K562 (cell line): ENCODE measurements at regions not wholly inside any gene's neighbourhood (a gene's known extent, or its start where the extent isn't known, plus 50 kb on each side); places are given as distances from the start of the nearest gene placed in this dataset.
A peak's percentile ranks its signal among the peaks of the same experiment; 100 is the strongest.

Source experiments
- CAMTA2 ChIP-seq: fragments of 250-450 bp; sonication (Bioruptor Pico); conservative IDR thresholded peaks from 2 replicates; pipeline ENCODE4 v1.5.1; 2022
- CEBPG ChIP-seq, 3 experiments: fragments of 200-800 bp in 1 of 3; sonication (Bioruptor generic) in 1 of 3; sonication (generic) in 1 of 3; formaldehyde crosslinking in 1 of 3; IDR thresholded peaks in 2 of 3; conservative IDR thresholded peaks in 1 of 3; 2 replicates each; pipeline versions ENCODE4 v1.6.1 to v1.8.0; 2016 to 2022; ENCODE audit warnings: missing compliant biosample characterization in 2 of 3, missing genetic modification characterization in 2 of 3, mild to moderate bottlenecking in 1 of 3, missing genetic modification reagents in 1 of 3
- CSDE1 ChIP-seq, 2 experiments: fragments of 450-650 bp; IDR thresholded peaks; 2 replicates each; pipeline ENCODE4 v1.6.1; 2016; ENCODE audit warnings: mild to moderate bottlenecking in 1 of 2
- FOXA1 ChIP-seq: fragments of 450-650 bp; IDR thresholded peaks from 2 replicates; pipeline ENCODE4 v1.6.1; 2016; ENCODE audit warnings: mild to moderate bottlenecking, borderline replicate concordance
- HMG20A ChIP-seq: fragments of 450-650 bp; formaldehyde crosslinking; conservative IDR thresholded peaks from 2 replicates; pipeline ENCODE4 v1.4.0; 2020; ENCODE audit warnings: mild to moderate bottlenecking, mixed read lengths
- HOMEZ ChIP-seq: fragments of 250-450 bp; sonication (Bioruptor Pico); IDR thresholded peaks from 2 replicates; pipeline ENCODE4 v1.4.0; 2020; ENCODE audit warnings: mild to moderate bottlenecking, moderate library complexity
- MBD2 ChIP-seq: sonication (generic); IDR thresholded peaks from 2 replicates; pipeline ENCODE4 v1.6.1; 2016; ENCODE audit warnings: low read depth, borderline replicate concordance
- NCOA6 ChIP-seq: fragments of 450-650 bp; IDR thresholded peaks from 2 replicates; pipeline ENCODE4 v1.6.1; 2017; ENCODE audit warnings: mild to moderate bottlenecking
- NRF1 ChIP-seq, 2 experiments: fragments of 450-650 bp; IDR thresholded peaks in 1 of 2; conservative IDR thresholded peaks in 1 of 2; 2 replicates each; pipeline ENCODE4 v1.6.1; 2014; ENCODE audit warnings: mild to moderate bottlenecking in 2 of 2
- SIN3A ChIP-seq, 2 experiments: fragments of 150-350 bp in 1 of 2; IDR thresholded peaks; 2 replicates each; pipeline ENCODE4 v1.6.1; 2011 to 2016; ENCODE audit warnings: borderline replicate concordance in 2 of 2, low read depth in 2 of 2, low read length in 2 of 2, mild to moderate bottlenecking in 2 of 2, moderate library complexity in 2 of 2; ENCODE audit not compliant: control insufficient read depth in 1 of 2
- TRIM28 ChIP-seq: fragments of 450-650 bp; IDR thresholded peaks from 2 replicates; pipeline ENCODE4 v1.6.1; 2017
- ZFP30 ChIP-seq: fragments of 250-450 bp; sonication (Bioruptor Pico); IDR thresholded peaks from 2 replicates; pipeline ENCODE4 v1.8.0; 2022; ENCODE audit warnings: moderate library complexity, mild to moderate bottlenecking, inconsistent platforms, borderline replicate concordance
- ZNF133 ChIP-seq: fragments of 250-450 bp; sonication (Bioruptor Pico); IDR thresholded peaks from 2 replicates; pipeline ENCODE4 v1.4.0; 2020; ENCODE audit warnings: mild to moderate bottlenecking
- TF ChIP-seq, protein P1 (sequence below): fragments of 200-800 bp; sonication (Bioruptor generic); IDR thresholded peaks from 2 replicates; pipeline ENCODE4 v1.6.1; 2017; ENCODE audit warnings: missing genetic modification characterization, missing compliant biosample characterization
- TF ChIP-seq, protein P2 (sequence below): fragments of 200-400 bp; formaldehyde crosslinking; IDR thresholded peaks from 2 replicates; pipeline ENCODE4 v1.6.1; 2017; ENCODE audit warnings: mild to moderate bottlenecking, low read depth, low read length, moderate library complexity
- TF ChIP-seq, protein P3 (sequence below): sonication (generic); formaldehyde crosslinking; IDR thresholded peaks from 2 replicates; pipeline ENCODE4 v1.8.1; 2023; ENCODE audit warnings: mild to moderate bottlenecking, missing genetic modification reagents
- TF ChIP-seq, protein P4 (sequence below): IDR thresholded peaks from 3 replicates; pipeline ENCODE4 v1.6.1; 2011; ENCODE audit warnings: borderline replicate concordance, mild to moderate bottlenecking, moderate library complexity; ENCODE audit not compliant: insufficient read length; ENCODE audit errors: extremely low read depth

DNA sequence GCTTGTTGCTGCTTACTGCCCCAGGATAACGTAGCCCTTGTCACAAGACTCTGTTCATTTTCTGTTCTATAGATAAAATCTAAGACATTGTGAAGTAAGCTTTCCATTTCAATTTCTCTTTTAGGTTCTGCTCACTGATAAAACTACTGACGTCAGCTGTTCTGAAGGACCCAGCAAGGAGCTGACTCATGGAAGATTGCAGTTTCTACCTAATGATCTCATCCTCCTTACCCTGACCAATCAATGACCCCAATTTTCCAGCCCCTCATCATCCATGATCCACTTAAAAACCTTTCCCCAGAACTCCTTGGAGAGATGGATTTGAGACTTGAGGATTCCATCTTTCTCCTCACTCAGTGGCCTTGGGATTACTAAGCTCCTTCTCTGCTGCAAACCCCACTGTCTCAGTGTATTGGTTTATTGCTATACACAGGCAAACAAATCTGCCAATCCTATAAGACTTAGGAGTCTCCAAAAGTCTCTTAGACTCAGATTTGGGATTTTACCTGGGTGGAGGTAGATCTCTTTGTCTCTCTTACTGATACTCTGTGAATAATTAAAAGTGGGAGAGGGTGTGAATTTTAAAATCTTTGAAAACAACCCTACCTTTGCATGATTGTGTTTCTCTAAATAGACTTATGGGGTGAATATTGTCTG is 109.2 kb upstream of the TRIM24 start (continued):
- TF ChIP-seq HOMEZ (CRISPR knock-in tag): peak; percentile 61; the same call in 1 of the 2 replicates
- no peak for TF ChIP-seq SIN3A (IDR thresholded peaks at IDR 0.05; ENCODE audit: borderline replicate concordance in 2 of 2, control insufficient read depth in 1 of 2, low read depth in 2 of 2, low read length in 2 of 2)
- TF ChIP-seq TRIM28: peak; percentile 98
- no peak for TF ChIP-seq MBD2
- TF ChIP-seq, protein P1, sequence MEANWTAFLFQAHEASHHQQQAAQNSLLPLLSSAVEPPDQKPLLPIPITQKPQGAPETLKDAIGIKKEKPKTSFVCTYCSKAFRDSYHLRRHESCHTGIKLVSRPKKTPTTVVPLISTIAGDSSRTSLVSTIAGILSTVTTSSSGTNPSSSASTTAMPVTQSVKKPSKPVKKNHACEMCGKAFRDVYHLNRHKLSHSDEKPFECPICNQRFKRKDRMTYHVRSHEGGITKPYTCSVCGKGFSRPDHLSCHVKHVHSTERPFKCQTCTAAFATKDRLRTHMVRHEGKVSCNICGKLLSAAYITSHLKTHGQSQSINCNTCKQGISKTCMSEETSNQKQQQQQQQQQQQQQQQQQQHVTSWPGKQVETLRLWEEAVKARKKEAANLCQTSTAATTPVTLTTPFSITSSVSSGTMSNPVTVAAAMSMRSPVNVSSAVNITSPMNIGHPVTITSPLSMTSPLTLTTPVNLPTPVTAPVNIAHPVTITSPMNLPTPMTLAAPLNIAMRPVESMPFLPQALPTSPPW (CRISPR knock-in tag): no peak
- no peak for TF ChIP-seq NCOA6
- no peak for TF ChIP-seq ZNF133 (CRISPR knock-in tag)
- no peak for TF ChIP-seq NRF1 (conservative IDR thresholded peaks at IDR 0.05 in 1 of 2, IDR thresholded peaks at IDR 0.05 in 1 of 2)
- TF ChIP-seq, protein P2, sequence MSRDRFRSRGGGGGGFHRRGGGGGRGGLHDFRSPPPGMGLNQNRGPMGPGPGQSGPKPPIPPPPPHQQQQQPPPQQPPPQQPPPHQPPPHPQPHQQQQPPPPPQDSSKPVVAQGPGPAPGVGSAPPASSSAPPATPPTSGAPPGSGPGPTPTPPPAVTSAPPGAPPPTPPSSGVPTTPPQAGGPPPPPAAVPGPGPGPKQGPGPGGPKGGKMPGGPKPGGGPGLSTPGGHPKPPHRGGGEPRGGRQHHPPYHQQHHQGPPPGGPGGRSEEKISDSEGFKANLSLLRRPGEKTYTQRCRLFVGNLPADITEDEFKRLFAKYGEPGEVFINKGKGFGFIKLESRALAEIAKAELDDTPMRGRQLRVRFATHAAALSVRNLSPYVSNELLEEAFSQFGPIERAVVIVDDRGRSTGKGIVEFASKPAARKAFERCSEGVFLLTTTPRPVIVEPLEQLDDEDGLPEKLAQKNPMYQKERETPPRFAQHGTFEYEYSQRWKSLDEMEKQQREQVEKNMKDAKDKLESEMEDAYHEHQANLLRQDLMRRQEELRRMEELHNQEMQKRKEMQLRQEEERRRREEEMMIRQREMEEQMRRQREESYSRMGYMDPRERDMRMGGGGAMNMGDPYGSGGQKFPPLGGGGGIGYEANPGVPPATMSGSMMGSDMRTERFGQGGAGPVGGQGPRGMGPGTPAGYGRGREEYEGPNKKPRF: no peak
- TF ChIP-seq CSDE1 (IDR thresholded peaks at IDR 0.05): no peak
- TF ChIP-seq HMG20A (CRISPR knock-in tag): peak; percentile 60; the same call in 1 of the 2 replicates
- TF ChIP-seq CAMTA2: no peak
- TF ChIP-seq CEBPG (CRISPR knock-in tag; IDR thresholded peaks at IDR 0.05): no peak
- peak; percentile 16 to 66; a peak in 1 of 4 replicates for TF ChIP-seq CEBPG (tag; conservative IDR thresholded peaks at IDR 0.05 in 1 of 2, IDR thresholded peaks at IDR 0.05 in 1 of 2)
- TF ChIP-seq, protein P3, sequence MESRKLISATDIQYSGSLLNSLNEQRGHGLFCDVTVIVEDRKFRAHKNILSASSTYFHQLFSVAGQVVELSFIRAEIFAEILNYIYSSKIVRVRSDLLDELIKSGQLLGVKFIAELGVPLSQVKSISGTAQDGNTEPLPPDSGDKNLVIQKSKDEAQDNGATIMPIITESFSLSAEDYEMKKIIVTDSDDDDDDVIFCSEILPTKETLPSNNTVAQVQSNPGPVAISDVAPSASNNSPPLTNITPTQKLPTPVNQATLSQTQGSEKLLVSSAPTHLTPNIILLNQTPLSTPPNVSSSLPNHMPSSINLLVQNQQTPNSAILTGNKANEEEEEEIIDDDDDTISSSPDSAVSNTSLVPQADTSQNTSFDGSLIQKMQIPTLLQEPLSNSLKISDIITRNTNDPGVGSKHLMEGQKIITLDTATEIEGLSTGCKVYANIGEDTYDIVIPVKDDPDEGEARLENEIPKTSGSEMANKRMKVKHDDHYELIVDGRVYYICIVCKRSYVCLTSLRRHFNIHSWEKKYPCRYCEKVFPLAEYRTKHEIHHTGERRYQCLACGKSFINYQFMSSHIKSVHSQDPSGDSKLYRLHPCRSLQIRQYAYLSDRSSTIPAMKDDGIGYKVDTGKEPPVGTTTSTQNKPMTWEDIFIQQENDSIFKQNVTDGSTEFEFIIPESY (CRISPR knock-in tag): no peak
- TF ChIP-seq FOXA1: no peak
- TF ChIP-seq, protein P4, sequence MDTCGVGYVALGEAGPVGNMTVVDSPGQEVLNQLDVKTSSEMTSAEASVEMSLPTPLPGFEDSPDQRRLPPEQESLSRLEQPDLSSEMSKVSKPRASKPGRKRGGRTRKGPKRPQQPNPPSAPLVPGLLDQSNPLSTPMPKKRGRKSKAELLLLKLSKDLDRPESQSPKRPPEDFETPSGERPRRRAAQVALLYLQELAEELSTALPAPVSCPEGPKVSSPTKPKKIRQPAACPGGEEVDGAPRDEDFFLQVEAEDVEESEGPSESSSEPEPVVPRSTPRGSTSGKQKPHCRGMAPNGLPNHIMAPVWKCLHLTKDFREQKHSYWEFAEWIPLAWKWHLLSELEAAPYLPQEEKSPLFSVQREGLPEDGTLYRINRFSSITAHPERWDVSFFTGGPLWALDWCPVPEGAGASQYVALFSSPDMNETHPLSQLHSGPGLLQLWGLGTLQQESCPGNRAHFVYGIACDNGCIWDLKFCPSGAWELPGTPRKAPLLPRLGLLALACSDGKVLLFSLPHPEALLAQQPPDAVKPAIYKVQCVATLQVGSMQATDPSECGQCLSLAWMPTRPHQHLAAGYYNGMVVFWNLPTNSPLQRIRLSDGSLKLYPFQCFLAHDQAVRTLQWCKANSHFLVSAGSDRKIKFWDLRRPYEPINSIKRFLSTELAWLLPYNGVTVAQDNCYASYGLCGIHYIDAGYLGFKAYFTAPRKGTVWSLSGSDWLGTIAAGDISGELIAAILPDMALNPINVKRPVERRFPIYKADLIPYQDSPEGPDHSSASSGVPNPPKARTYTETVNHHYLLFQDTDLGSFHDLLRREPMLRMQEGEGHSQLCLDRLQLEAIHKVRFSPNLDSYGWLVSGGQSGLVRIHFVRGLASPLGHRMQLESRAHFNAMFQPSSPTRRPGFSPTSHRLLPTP: no peak
- TF ChIP-seq ZFP30: no peak
